Activated CD4-positive, alpha-beta T cell treated with anti-CD3 and anti-CD28 coated beads, Interleukin-2, amount 50 U/mL, for 1 hour (primary cell): ENCODE measurements at regions not wholly inside any gene's neighbourhood (a gene's known extent, or its start where the extent isn't known, plus 50 kb on each side); places are given as distances from the start of the nearest gene placed in this dataset.

Experiments
- DNase-seq: peaks from one replicate; pipeline ENCODE4 v3.0.0-alpha.2; 2020

GRCh38 chr9:108642871-108643270, 212.9 kb downstream of the ACTL7B start:
- DNase-seq: no peak

GRCh38 chr9:108640230-108640629, 215.6 kb downstream of the ACTL7B start:
- no peak for DNase-seq

GRCh38 chr9:108639696-108640095, 216.1 kb downstream of the ACTL7B start:
- DNase-seq: no peak

- DNase-seq: no peak
Measured at GRCh38 chr9:108639091-108639490, 216.7 kb downstream of the ACTL7B start.

DNA sequence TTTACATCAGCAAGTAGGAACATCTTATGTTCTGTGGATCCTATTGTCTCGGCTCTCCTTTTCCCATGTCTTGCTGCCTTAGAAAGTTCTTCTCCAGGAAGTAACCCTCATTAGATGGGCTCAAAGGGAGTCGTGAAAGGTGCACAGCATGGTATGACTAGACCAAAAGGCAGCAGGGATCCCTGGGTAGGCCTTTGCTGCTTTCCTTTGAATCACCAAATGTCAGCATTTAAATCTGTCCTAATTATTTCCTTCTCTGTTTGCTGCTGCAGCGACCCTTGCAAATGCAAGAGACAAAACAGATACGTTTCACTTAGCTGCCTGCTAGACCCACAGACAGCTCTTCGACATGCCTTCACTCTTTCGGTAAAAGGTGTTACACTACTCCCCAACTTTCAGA, 218.4 kb downstream of the ACTL7B start:
- DNase-seq: no peak

DNA sequence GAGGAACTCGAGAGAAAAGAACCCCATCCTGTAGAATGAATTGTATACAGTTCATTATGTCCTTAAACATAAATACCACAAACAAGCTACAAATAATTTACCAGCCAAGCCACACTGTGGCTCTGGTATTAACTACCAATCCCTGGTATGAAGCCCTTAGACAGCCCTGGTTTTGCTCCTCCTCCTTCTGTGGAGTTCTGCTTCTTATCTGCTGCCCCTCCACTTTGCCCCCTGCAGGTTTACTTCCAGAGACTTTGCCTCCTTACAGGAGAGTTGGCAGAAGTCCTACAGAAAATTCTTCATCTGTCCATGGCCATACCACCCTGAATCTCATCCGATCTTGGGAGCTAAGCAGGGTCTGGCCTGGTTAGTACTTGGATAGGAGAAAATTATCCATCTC, 219.8 kb downstream of the ACTL7B start:
- no peak for DNase-seq

- DNase-seq: no peak
Measured at GRCh38 chr9:108634672-108635462, 220.9 kb downstream of the ACTL7B start.

- DNase-seq: no peak
Measured at GRCh38 chr9:108634204-108634603, 221.6 kb downstream of the ACTL7B start.

GRCh38 chr9:108631496-108632285, 224.1 kb downstream of the ACTL7B start:
- no peak for DNase-seq

DNA sequence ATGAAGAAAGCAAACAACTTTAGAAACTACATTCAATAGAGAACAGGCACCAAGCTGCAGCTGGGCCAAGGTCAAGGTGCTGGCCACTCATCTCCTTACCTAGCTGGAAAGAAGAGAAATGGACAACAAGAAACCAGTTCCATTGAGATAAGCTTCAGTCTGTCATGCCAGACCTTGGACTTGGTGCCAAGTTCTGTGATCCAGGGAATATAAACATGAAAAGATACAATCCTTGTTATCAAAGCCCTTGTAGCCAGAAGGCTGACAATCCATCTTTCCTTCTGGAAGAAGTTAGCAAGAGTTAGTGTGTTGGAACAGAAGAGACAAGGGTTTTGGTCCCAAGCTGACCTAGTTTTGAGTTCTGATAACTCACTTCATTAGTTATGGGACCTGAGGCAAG, 227.5 kb downstream of the ACTL7B start:
- DNase-seq: no peak

- no peak for DNase-seq
Measured at GRCh38 chr9:108626743-108627142, 229.0 kb downstream of the ACTL7B start.

DNA sequence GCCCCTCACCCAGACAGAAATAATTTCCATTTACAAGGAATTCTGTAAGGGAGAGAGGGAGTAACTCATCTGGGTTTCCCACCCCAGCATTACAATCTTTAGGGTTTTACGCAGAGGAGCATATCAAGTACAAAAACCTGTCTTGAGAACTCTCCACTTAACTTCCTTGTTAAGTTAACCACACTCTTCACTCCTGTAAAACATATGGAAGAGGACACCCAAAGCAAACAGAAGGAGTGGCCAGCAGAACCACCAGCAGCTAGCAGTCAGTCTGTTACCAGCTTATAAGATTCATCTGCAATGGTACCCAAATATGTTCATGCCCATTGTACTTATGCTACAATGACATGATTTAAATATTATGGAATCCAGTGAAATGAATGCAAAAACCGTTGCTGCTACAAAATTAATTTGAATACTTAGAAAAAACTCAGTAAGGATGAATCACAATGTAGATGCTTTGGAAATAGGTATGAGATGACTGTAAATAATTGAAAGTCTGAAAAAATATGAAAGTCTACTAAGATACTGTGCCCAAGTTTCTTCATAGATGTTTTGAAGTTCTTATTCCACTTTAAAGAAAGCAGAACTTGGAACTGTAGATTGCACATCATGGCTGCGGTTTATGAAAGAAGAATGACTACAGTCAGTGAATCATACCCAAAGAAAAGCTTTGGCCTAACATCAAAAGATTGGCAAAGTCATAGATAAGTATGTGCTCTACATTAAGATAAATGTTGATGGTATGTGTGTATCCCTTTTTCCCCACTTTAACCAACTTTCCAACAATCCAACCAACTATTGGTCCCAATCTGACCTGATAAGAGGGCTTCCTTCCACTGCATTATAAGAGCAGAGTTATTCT, 233.6 kb downstream of the ACTL7B start:
- no peak for DNase-seq

DNA sequence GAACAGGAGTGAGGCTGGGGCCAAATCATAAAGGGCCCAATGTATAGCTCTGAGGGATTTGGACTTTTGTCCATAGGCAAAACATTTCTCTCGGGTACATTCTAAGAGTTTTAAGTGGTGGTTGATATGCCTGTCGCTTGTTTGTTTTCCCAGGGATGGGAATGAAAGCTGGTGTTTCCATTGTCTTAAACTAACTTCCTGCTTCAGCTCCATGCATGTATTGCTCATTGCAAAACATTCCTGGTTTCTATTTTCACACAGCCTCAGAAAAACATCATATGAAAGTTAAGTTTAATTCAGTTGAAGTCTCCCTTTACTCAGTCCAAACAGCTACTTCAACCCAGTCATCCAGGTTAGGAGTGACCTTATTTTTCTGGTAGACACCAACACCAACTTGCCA, 235.0 kb downstream of the ACTL7B start:
- no peak for DNase-seq

- no peak for DNase-seq
Measured at GRCh38 chr9:108618906-108619550, 236.8 kb downstream of the ACTL7B start.

- DNase-seq: no peak
Measured at GRCh38 chr9:108617676-108618075, 238.1 kb downstream of the ACTL7B start.

- DNase-seq: no peak
Measured at GRCh38 chr9:108615152-108615551, 240.6 kb downstream of the ACTL7B start.

DNA sequence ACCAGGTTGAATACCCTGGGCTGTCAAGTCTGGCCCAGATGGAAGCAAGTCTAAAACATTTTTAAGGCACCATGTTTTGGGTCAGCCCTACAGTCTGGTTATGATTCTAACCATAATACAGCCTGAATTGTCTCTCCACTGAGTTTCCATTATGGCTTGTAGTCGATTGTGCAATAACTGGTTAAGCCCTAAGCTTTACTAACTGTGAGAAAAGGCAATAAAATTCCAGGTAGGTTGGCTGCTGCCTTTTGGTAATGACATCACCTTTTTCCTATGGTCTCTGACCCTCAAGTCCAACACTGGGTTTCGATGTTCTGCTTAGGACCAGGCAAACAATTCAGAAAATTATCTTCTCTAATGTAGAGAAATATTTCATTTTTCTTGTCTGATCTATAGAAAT, 243.3 kb downstream of the ACTL7B start:
- DNase-seq: no peak

DNA sequence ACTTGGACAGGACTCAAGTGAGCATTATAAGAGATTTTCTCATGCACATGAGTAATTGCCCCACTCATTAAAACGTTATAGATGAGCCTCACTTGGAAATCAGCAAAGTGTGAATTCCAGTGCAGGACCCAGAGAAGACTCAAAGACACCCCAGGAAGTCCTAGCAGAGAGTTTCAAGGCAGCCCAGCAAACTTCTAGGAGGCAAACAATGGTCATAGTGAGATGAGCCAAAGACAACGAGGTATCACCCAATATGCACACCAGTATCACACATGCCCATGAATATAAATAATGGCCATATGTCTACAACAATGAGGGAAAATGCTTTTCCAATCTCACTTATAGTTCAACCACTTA, 245.9 kb downstream of the ACTL7B start:
- no peak for DNase-seq

DNA sequence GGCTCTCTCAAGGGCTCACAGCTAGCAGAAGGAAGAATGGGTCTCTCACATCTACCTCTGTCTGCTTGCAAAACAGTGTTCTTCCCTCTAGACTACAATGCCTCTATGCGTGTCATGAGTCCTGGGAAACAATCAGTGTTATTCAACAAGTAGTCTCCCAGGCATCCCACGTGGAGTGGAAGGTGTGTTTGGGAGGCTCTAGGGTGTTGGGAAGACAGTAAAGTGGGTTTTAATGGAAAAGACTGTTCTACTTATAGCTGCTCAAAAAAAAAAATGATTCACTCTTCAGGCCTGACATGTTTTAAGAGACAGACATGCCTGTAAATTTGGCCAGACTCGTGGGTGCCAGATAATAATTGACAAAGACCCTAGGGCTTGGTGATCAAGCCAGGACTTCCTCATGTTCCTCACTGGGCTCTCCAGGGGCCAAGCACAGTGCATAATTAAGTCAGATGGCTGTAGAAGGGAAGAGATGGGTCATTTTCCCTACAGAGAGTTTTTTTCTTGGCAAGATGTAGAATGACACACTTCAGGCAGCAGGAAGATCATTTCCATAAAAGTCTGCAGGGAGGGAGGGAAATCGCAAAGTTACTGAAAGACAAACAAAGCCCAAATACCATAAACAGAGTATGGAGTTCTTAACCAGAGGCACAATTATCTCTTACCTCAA, 246.4 kb downstream of the ACTL7B start:
- DNase-seq: no peak

DNA sequence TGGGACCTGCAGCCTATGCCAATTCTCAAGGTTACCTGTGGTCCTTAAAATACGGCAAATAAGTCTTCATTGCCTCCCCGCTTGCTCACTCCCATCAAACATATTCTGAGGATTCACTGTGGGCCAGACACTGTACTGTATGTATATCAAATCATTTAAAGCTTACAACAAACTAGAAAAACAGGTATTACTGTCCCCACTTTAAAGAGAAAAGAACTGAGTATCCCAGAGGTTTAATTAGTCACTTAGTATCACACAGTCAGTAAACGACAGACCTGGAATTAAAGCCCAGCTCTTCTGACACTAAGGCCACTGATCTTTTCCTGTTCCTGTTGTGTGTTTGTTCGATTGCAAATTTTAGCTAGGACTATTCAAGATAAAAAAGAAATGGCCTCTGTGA, 248.2 kb downstream of the ACTL7B start:
- DNase-seq: no peak

GRCh38 chr9:108606401-108606800, 249.4 kb downstream of the ACTL7B start:
- no peak for DNase-seq

DNA sequence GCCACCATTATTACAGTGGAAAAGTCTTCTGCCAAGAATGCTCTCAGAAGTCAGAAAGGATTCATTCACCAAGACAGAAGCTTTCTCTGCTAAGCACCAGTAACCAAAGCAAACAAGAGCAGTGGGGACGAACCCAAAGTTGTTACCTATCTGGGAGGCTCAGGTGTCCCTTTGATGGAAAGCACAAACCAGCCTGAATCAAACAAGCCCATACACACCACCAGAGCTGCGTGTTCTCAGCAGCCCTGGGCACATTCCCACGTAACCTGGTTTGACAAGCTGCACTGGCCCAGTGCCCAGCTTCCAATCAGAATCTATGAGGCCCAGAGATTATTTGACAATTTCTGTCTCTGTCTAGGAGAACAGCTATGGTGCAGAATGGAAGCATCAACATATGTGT, 252.6 kb downstream of the ACTL7B start:
- DNase-seq: no peak
